Trophoblast cell (in vitro differentiated cells and primary cell): ENCODE measurements at regions not wholly inside any gene's neighbourhood (a gene's known extent, or its start where the extent isn't known, plus 50 kb on each side); places are given as distances from the start of the nearest gene placed in this dataset.

Source experiments
- DNase-seq, 2 donors: peaks; one replicate each; pipeline ENCODE4 v3.0.0-alpha.2; 2016
- H2AFZ ChIP-seq: 2 replicates; pipeline ENCODE4 v1.6.1; 2013; ENCODE audit warnings: low read length, moderate library complexity, mild to moderate bottlenecking; ENCODE audit not compliant: insufficient read depth, poor library complexity
- H2AK5ac ChIP-seq: 2 replicates; pipeline ENCODE4 v1.6.1; 2013; ENCODE audit warnings: mild to moderate bottlenecking, low read length
- H2BK120ac ChIP-seq: 2 replicates; pipeline ENCODE4 v1.6.1; 2013; ENCODE audit warnings: low read length, mild to moderate bottlenecking, moderate library complexity; ENCODE audit not compliant: insufficient read depth, poor library complexity
- H2BK12ac ChIP-seq: 2 replicates; pipeline ENCODE4 v1.6.1; 2013; ENCODE audit warnings: mild to moderate bottlenecking, low read length, moderate library complexity
- H2BK5ac ChIP-seq: 2 replicates; pipeline ENCODE4 v1.6.1; 2013; ENCODE audit warnings: low read length, low read depth, moderate library complexity, mild to moderate bottlenecking; ENCODE audit not compliant: poor library complexity
- H3K14ac ChIP-seq: 2 replicates; pipeline ENCODE4 v1.6.1; 2013; ENCODE audit warnings: mild to moderate bottlenecking, low read length
- H3K18ac ChIP-seq: 2 replicates; pipeline ENCODE4 v1.6.1; 2013; ENCODE audit warnings: mild to moderate bottlenecking, low read length
- H3K23ac ChIP-seq: 2 replicates; pipeline ENCODE4 v1.6.1; 2013; ENCODE audit warnings: low read length
- H3K27ac ChIP-seq: 2 replicates; pipeline ENCODE4 v1.5.1; 2013; ENCODE audit warnings: low read depth, mild to moderate bottlenecking, inconsistent platforms, low read length, moderate library complexity
- H3K27me3 ChIP-seq: 2 replicates; pipeline ENCODE4 v1.6.1; 2013; ENCODE audit warnings: inconsistent platforms, mild to moderate bottlenecking, low read length, moderate library complexity; ENCODE audit not compliant: insufficient read depth
- H3K36me3 ChIP-seq, 2 experiments: 1 replicate in 1 of 2; 2 replicates in 1 of 2; pipeline ENCODE4 v1.6.1; 2013; ENCODE audit warnings: low read length in 2 of 2, mild to moderate bottlenecking in 2 of 2, moderate library complexity in 1 of 2; ENCODE audit not compliant: insufficient read depth in 2 of 2, control insufficient read depth in 1 of 2
- H3K4ac ChIP-seq: 2 replicates; pipeline ENCODE4 v1.6.1; 2013; ENCODE audit warnings: low read depth, mild to moderate bottlenecking, low read length, moderate library complexity
- H3K4me1 ChIP-seq, 2 experiments: 1 replicate in 1 of 2; 2 replicates in 1 of 2; pipeline ENCODE4 v1.6.1; 2013; ENCODE audit warnings: low read length in 2 of 2, mild to moderate bottlenecking in 2 of 2, moderate library complexity in 1 of 2; ENCODE audit not compliant: insufficient read depth in 2 of 2, control insufficient read depth in 1 of 2
- H3K4me2 ChIP-seq: 2 replicates; pipeline ENCODE4 v1.6.1; 2013; ENCODE audit warnings: inconsistent platforms, mild to moderate bottlenecking, low read length, moderate library complexity
- H3K4me3 ChIP-seq: 2 replicates; pipeline ENCODE4 v1.5.1; 2013; ENCODE audit warnings: mild to moderate bottlenecking, low read depth, low read length, inconsistent platforms
- H3K79me1 ChIP-seq: one replicate; pipeline ENCODE4 v1.6.1; 2013; ENCODE audit warnings: low read length
- H3K79me2 ChIP-seq: 2 replicates; pipeline ENCODE4 v1.6.1; 2013; ENCODE audit warnings: low read length, mild to moderate bottlenecking; ENCODE audit not compliant: control insufficient read depth, insufficient read depth, poor library complexity
- H3K9ac ChIP-seq: 2 replicates; pipeline ENCODE4 v1.6.1; 2013; ENCODE audit warnings: mild to moderate bottlenecking, low read length
- H3K9me3 ChIP-seq: 2 replicates; pipeline ENCODE4 v1.6.1; 2013; ENCODE audit warnings: low read depth, mild to moderate bottlenecking, control low read depth, inconsistent platforms, low read length; ENCODE audit not compliant: insufficient read depth
- H4K12ac ChIP-seq: 2 replicates; pipeline ENCODE4 v1.6.1; 2013; ENCODE audit warnings: low read depth, mild to moderate bottlenecking, low read length, moderate library complexity
- H4K8ac ChIP-seq: 2 replicates; pipeline ENCODE4 v1.6.1; 2013; ENCODE audit warnings: low read depth, mild to moderate bottlenecking, low read length, moderate library complexity
- H4K91ac ChIP-seq: one replicate; pipeline ENCODE4 v1.6.1; 2013; ENCODE audit warnings: low read depth, mild to moderate bottlenecking, low read length, moderate library complexity
- WGBS: extraction: QIAGEN DNeasy Blood & Tissue Kit; methylation state at CpG from one replicate; pipeline ENCODE4 v1.1.7; 2013; ENCODE audit warnings: missing lambda C conversion rate; ENCODE audit not compliant: insufficient read length, insufficient coverage; ENCODE audit errors: extremely low coverage; 5-methylcytosine and 5-hydroxymethylcytosine counted together

DNA sequence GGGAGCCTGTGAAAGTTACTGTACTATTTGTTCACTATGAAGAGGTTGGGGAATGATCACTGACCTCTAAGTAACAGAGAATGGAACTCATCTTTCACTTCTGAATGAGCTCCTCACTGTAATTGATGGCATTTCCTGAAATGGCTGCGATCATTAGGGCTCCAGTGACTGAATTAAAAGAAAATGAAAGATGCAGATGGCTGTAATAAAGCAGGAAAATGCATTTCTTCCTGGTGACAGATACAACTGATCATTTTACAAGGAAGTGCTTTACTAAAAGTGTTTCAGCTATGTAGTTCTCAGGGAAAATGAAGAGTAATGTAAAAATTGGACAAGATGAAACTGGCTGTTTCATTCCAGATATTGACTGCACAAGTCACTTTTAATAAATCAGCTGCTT is 1200.6 kb upstream of the NUDT12 start:
- H3K23ac ChIP-seq: no peak overlapping the region
- H2AFZ ChIP-seq: no peak overlapping the region
- H2BK120ac ChIP-seq: no peak overlapping the region
- no peak overlapping the region for H3K18ac ChIP-seq
- H3K27me3 ChIP-seq: no peaks in the 10 kb centered on the region
- no peak overlapping the region for H3K4me3 ChIP-seq
- no CpG with 5 or more reads among the region's 1 CpG for WGBS
- H3K9ac ChIP-seq: no peak overlapping the region
- no peak overlapping the region for H3K27ac ChIP-seq
- H4K8ac ChIP-seq: no peak overlapping the region
- no peaks in the 10 kb centered on the region for H3K79me2 ChIP-seq
- H3K14ac ChIP-seq: no peak overlapping the region
- H3K4me1 ChIP-seq: no peaks in the 10 kb centered on the region
- H4K91ac ChIP-seq: no peak overlapping the region
- H2BK5ac ChIP-seq: no peak overlapping the region
- DNase-seq: no peak
- no peaks in the 10 kb centered on the region for H3K9me3 ChIP-seq
- H3K4me2 ChIP-seq: no peak overlapping the region
- no peak overlapping the region for H3K4ac ChIP-seq
- no peaks in the 10 kb centered on the region for H3K79me1 ChIP-seq
- no peaks in the 10 kb centered on the region for H3K36me3 ChIP-seq
- H4K12ac ChIP-seq: no peak overlapping the region
- no peak overlapping the region for H2AK5ac ChIP-seq
- no peak overlapping the region for H2BK12ac ChIP-seq

DNA sequence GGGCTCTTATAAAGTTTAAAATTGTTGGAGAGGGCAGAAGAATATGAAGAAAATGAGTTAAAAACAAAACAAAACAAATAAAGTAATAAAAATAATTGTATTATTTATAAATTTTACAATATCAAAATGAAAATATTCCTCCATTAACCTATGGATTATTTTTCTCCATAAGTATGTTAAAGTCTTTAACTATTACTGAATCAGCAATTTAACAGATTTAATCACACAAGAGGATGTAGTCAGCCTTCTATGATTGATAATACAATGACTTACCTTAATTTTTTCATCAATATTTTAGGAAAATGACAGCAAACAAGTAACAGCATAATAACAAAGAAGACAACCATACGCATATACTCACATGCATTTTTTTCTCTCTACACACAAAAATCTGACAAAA is 1195.3 kb upstream of the NUDT12 start:
- Histone ChIP-seq H3K23ac (no peak overlapping the region), H2BK5ac (no peak overlapping the region), H3K4me1 (no peaks in the 10 kb centered on the region), H3K36me3 (no peaks in the 10 kb centered on the region), H3K4ac (no peak overlapping the region), H3K4me2 (no peak overlapping the region), H2BK12ac (no peak overlapping the region), H3K27ac (no peak overlapping the region), H2AK5ac (no peak overlapping the region), H2AFZ (no peak overlapping the region), H4K8ac (no peak overlapping the region), H3K18ac (no peak overlapping the region), H3K4me3 (no peak overlapping the region), H3K9me3 (no peaks in the 10 kb centered on the region), H3K27me3 (no peaks in the 10 kb centered on the region), H4K12ac (no peak overlapping the region), H3K79me2 (no peaks in the 10 kb centered on the region), H4K91ac (no peak overlapping the region), H3K79me1 (no peaks in the 10 kb centered on the region), H3K14ac (no peak overlapping the region), H2BK120ac (no peak overlapping the region), H3K9ac (no peak overlapping the region)
- no CpG with 5 or more reads among the region's 1 CpG for WGBS
- DNase-seq: no peak

DNA sequence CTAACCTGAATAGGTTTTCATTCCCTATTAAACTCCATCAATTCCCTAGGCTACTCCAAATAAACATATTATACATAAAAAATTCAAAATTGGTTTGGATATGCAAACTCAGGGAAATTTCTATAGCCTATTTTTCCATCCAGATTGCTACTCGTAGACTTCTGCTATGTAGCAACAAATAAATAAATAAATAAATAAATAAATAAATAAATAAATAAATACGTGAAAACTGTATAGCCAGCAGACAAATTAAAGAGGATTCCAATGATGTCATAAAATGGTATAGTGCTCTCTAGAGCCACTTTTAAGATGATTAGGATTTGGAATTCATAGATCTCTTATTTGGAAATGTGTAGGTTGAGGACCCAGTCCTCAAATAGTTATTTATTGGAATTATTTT is 1193.2 kb upstream of the NUDT12 start:
- no CpG with 5 or more reads among the region's 2 CpGs for WGBS
- Histone ChIP-seq H2AFZ (no peak overlapping the region), H3K27ac (no peak overlapping the region), H3K79me1 (no peaks in the 10 kb centered on the region), H4K8ac (no peak overlapping the region), H3K9ac (no peak overlapping the region), H3K14ac (no peak overlapping the region), H3K9me3 (no peaks in the 10 kb centered on the region), H3K79me2 (no peaks in the 10 kb centered on the region), H2AK5ac (no peak overlapping the region), H3K4me3 (no peak overlapping the region), H3K27me3 (no peaks in the 10 kb centered on the region), H4K12ac (no peak overlapping the region), H2BK12ac (no peak overlapping the region), H3K4me2 (no peak overlapping the region), H3K23ac (no peak overlapping the region), H3K4ac (no peak overlapping the region), H2BK120ac (no peak overlapping the region), H3K4me1 (no peaks in the 10 kb centered on the region), H2BK5ac (no peak overlapping the region), H4K91ac (no peak overlapping the region), H3K18ac (no peak overlapping the region), H3K36me3 (no peaks in the 10 kb centered on the region)
- no peak for DNase-seq

DNA sequence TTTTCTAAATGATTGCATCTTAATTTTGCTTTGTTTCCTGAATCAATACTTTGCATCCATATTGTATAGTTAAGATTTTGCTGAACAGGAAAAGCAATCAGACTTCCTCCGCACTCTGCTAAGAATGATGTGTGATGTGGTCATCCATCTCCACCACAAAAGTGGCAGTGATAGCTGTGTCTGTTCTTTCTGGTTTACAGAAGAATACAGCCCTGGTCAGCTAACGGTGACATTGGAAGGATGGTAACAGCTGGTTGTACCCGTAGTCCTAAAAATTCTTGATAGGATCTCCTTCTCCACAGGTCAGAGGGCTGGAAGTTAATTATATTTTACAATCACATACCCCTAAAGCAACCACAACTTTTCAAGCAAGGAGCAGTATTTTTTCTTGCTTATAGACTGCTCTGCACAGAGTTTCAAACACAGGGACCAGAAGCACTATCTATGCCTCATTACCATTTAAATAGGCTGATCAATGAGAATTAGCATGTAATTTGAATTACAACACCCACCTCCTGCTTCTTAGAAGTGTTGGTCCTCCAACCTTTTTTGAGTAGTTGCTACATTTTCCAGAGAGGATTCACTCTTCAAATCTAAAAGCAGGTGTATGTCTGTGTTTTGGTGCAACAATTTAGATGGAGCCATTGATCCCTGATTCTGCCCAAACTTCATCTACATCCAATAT is 1191.9 kb upstream of the NUDT12 start:
- no peak overlapping the region for H2BK5ac ChIP-seq
- H2AFZ ChIP-seq: no peak overlapping the region
- H3K9me3 ChIP-seq: no peaks in the 10 kb centered on the region
- no peaks in the 10 kb centered on the region for H3K27me3 ChIP-seq
- no peak overlapping the region for H2AK5ac ChIP-seq
- H4K12ac ChIP-seq: no peak overlapping the region
- DNase-seq: no peak
- no CpG with 5 or more reads among the region's 3 CpGs for WGBS
- H3K23ac ChIP-seq: no peak overlapping the region
- H3K4me3 ChIP-seq: no peak overlapping the region
- no peak overlapping the region for H3K4me2 ChIP-seq
- H3K14ac ChIP-seq: no peak overlapping the region
- H2BK120ac ChIP-seq: no peak overlapping the region
- H4K91ac ChIP-seq: no peak overlapping the region
- no peak overlapping the region for H3K18ac ChIP-seq
- no peaks in the 10 kb centered on the region for H3K36me3 ChIP-seq
- H4K8ac ChIP-seq: no peak overlapping the region
- no peak overlapping the region for H3K27ac ChIP-seq
- H2BK12ac ChIP-seq: no peak overlapping the region
- H3K4ac ChIP-seq: no peak overlapping the region
- H3K79me1 ChIP-seq: no peaks in the 10 kb centered on the region
- no peaks in the 10 kb centered on the region for H3K79me2 ChIP-seq
- H3K4me1 ChIP-seq: no peaks in the 10 kb centered on the region
- H3K9ac ChIP-seq: no peak overlapping the region
